ENCODE measurements at regions not wholly inside any gene's neighbourhood (a gene's known extent, or its start where the extent isn't known, plus 50 kb on each side); places are given as distances from the start of the nearest gene placed in this dataset.

DNA sequence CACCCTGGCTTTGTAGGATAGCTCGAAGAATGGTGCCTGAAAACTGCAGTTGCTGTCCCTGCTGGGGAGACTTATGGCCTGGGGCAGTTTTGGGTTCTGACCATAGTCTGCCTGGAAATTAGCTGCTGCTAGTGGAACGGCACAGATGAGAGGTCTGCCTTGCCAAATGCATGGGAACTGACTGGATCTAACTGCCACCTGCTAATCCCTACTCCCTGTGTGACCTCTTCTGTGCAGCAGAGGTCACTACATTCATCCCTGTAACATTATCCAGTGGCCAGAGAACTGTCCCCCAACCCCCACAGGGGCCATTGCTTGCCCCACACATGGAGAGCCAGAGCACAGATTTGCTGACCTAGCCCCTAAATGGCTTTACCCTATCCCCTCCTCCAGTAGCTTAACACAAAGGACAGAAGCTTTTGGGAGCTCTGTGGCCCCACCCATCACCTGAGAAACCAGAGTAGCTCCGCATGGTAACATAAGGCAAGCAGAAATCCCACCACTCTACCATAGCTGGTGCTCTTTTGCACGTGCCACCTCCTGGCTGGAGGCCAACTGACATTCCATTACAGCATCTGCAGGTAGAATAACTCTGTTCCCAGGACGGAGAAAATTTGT, 840.0 kb downstream of the EPHA3 start:
- H3K9me1 ChIP-seq (ENCODE audit: control insufficient read depth, insufficient read depth, low read length) = no peaks in the 10 kb centered on the region
- no peak for FAIRE-seq
- no peaks in the 10 kb centered on the region for H3K36me3 ChIP-seq (ENCODE audit: control insufficient read depth, insufficient read depth, low read length)
- ATAC-seq = no peak
- H3K9me3 ChIP-seq (replicated peaks; ENCODE audit: control insufficient read depth, insufficient read depth, low read depth, low read length) = no peaks in the 10 kb centered on the region
- intact Hi-C loops (cut with micrococcal nuclease) (no loop called here), in situ Hi-C loops (cut with MboI) (no loop called here)
- 9% methylated on average over 5 of the region's 5 CpGs for WGBS (ENCODE audit: insufficient coverage, low coverage, missing lambda C conversion rate)
- H3K4me2 ChIP-seq (ENCODE audit: insufficient read depth, low read length) = no peak overlapping the region
- no peak overlapping the region for H3K27ac ChIP-seq (ENCODE audit: extremely low read depth, low read depth, low read length)
- no peaks in the 10 kb centered on the region for H3K79me2 ChIP-seq (ENCODE audit: control insufficient read depth, insufficient read depth, low read length)
- POLR2A ChIA-PET = no interaction called here
- no peak overlapping the region for H3K9ac ChIP-seq (ENCODE audit: insufficient read depth in 1 of 2, low read depth in 2 of 2, low read length in 2 of 2)
- no peak overlapping the region for H2AFZ ChIP-seq (ENCODE audit: low read depth, low read length)
- no peaks in the 10 kb centered on the region for H3K27me3 ChIP-seq (ENCODE audit: control insufficient read depth in 2 of 2, insufficient read depth in 2 of 2, low read length in 2 of 2)
- BruUV-seq (replicated peaks) = no TSS peak
- CTCF ChIA-PET (ENCODE audit: low intra/inter-chr PET ratio) = no interaction called here
- H3K4me1 ChIP-seq (replicated peaks in 1 of 2; ENCODE audit: control insufficient read depth in 2 of 2, insufficient read depth in 2 of 2, low read length in 2 of 2) = no peaks in the 10 kb centered on the region
- DNase-seq (ENCODE audit: extremely low read depth in 1 of 4, low spot score in 3 of 4) = no peak
- no peak overlapping the region for H3K4me3 ChIP-seq
- H4K20me1 ChIP-seq (replicated peaks; ENCODE audit: control insufficient read depth, insufficient read depth, low read length) = no peaks in the 10 kb centered on the region
- no peak for TF ChIP-seq MTF1 (CRISPR knock-in tag; IDR thresholded peaks at IDR 0.05; ENCODE audit: borderline replicate concordance)
- no peak for TF ChIP-seq FOS (IDR thresholded peaks at IDR 0.05; ENCODE audit: extremely low read depth, insufficient read length)
- TF ChIP-seq, protein P1, sequence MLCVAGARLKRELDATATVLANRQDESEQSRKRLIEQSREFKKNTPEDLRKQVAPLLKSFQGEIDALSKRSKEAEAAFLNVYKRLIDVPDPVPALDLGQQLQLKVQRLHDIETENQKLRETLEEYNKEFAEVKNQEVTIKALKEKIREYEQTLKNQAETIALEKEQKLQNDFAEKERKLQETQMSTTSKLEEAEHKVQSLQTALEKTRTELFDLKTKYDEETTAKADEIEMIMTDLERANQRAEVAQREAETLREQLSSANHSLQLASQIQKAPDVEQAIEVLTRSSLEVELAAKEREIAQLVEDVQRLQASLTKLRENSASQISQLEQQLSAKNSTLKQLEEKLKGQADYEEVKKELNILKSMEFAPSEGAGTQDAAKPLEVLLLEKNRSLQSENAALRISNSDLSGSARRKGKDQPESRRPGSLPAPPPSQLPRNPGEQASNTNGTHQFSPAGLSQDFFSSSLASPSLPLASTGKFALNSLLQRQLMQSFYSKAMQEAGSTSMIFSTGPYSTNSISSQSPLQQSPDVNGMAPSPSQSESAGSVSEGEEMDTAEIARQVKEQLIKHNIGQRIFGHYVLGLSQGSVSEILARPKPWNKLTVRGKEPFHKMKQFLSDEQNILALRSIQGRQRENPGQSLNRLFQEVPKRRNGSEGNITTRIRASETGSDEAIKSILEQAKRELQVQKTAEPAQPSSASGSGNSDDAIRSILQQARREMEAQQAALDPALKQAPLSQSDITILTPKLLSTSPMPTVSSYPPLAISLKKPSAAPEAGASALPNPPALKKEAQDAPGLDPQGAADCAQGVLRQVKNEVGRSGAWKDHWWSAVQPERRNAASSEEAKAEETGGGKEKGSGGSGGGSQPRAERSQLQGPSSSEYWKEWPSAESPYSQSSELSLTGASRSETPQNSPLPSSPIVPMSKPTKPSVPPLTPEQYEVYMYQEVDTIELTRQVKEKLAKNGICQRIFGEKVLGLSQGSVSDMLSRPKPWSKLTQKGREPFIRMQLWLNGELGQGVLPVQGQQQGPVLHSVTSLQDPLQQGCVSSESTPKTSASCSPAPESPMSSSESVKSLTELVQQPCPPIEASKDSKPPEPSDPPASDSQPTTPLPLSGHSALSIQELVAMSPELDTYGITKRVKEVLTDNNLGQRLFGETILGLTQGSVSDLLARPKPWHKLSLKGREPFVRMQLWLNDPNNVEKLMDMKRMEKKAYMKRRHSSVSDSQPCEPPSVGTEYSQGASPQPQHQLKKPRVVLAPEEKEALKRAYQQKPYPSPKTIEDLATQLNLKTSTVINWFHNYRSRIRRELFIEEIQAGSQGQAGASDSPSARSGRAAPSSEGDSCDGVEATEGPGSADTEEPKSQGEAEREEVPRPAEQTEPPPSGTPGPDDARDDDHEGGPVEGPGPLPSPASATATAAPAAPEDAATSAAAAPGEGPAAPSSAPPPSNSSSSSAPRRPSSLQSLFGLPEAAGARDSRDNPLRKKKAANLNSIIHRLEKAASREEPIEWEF (CRISPR knock-in tag; IDR thresholded peaks at IDR 0.05) = no peak
- no peak for TF ChIP-seq ARHGAP35 (IDR thresholded peaks at IDR 0.05; ENCODE audit: partially characterized antibody)
- no peak for TF ChIP-seq NFRKB (IDR thresholded peaks at IDR 0.05; ENCODE audit: low read depth)
- no peak for TF ChIP-seq MTA3 (IDR thresholded peaks at IDR 0.05; ENCODE audit: borderline replicate concordance)
- no peak for TF ChIP-seq MECOM (CRISPR knock-in tag; IDR thresholded peaks at IDR 0.05)
- TF ChIP-seq L3MBTL2 (IDR thresholded peaks at IDR 0.05) = no peak
- TF ChIP-seq ZNF431 (CRISPR knock-in tag; IDR thresholded peaks at IDR 0.05) = no peak
- no peak for TF ChIP-seq PHF20 (IDR thresholded peaks at IDR 0.05; ENCODE audit: partially characterized antibody)
- TF ChIP-seq, protein P2, sequence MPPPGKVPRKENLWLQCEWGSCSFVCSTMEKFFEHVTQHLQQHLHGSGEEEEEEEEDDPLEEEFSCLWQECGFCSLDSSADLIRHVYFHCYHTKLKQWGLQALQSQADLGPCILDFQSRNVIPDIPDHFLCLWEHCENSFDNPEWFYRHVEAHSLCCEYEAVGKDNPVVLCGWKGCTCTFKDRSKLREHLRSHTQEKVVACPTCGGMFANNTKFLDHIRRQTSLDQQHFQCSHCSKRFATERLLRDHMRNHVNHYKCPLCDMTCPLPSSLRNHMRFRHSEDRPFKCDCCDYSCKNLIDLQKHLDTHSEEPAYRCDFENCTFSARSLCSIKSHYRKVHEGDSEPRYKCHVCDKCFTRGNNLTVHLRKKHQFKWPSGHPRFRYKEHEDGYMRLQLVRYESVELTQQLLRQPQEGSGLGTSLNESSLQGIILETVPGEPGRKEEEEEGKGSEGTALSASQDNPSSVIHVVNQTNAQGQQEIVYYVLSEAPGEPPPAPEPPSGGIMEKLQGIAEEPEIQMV (tag; conservative IDR thresholded peaks at IDR 0.05; ENCODE audit: low read depth) = no peak
- TF ChIP-seq, protein P3, sequence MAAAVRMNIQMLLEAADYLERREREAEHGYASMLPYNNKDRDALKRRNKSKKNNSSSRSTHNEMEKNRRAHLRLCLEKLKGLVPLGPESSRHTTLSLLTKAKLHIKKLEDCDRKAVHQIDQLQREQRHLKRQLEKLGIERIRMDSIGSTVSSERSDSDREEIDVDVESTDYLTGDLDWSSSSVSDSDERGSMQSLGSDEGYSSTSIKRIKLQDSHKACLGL (CRISPR knock-in tag; IDR thresholded peaks at IDR 0.05; ENCODE audit: borderline replicate concordance, poor library complexity, severe bottlenecking) = no peak
- TF ChIP-seq TCF7 (IDR thresholded peaks at IDR 0.05; ENCODE audit: borderline replicate concordance) = no peak
- TF ChIP-seq, protein P4, sequence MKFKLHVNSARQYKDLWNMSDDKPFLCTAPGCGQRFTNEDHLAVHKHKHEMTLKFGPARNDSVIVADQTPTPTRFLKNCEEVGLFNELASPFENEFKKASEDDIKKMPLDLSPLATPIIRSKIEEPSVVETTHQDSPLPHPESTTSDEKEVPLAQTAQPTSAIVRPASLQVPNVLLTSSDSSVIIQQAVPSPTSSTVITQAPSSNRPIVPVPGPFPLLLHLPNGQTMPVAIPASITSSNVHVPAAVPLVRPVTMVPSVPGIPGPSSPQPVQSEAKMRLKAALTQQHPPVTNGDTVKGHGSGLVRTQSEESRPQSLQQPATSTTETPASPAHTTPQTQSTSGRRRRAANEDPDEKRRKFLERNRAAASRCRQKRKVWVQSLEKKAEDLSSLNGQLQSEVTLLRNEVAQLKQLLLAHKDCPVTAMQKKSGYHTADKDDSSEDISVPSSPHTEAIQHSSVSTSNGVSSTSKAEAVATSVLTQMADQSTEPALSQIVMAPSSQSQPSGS (CRISPR knock-in tag; IDR thresholded peaks at IDR 0.05) = no peak
- no peak for TF ChIP-seq BCL6 (CRISPR knock-in tag; IDR thresholded peaks at IDR 0.05)
